Body of pancreas (tissue), 4 donors: ENCODE measurements at regions not wholly inside any gene's neighbourhood (a gene's known extent, or its start where the extent isn't known, plus 50 kb on each side); places are given as distances from the start of the nearest gene placed in this dataset.

Experiments
- ATAC-seq: fragments of 150-250 bp; one replicate; pipeline ENCODE4 v1.9.1; 2016
- DNase-seq, 4 donors: peaks; one replicate each; pipeline ENCODE4 v3.0.0-alpha.2; 2019
- H3K27ac ChIP-seq, 4 donors: fragments of 200-600 bp; sonication (generic); 1 replicate in 3 of 4; 2 replicates in 1 of 4; pipeline versions ENCODE4 v1.5.1 to v1.6.1; 2016 to 2019; ENCODE audit warnings: mild to moderate bottlenecking in 1 of 4, mixed read lengths in 1 of 4, moderate library complexity in 1 of 4
- H3K27me3 ChIP-seq, 2 donors: fragments of 200-600 bp; sonication (generic); one replicate each; pipeline ENCODE4 v1.6.0; 2016; ENCODE audit warnings: mild to moderate bottlenecking in 1 of 2
- H3K36me3 ChIP-seq, 2 donors: fragments of 200-600 bp; sonication (generic); replicated peaks in 1 of 2; 2 replicates each; pipeline ENCODE4 v1.5.1; 2016; ENCODE audit warnings: low read depth in 2 of 2; ENCODE audit not compliant: insufficient read depth in 1 of 2
- H3K4me1 ChIP-seq: fragments of 200-600 bp; sonication (generic); one replicate; pipeline ENCODE4 v1.6.0; 2016
- H3K4me3 ChIP-seq, 2 donors: fragments of 200-600 bp; sonication (generic); 1 replicate in 1 of 2; 2 replicates in 1 of 2; pipeline ENCODE4 v1.5.1; 2016 to 2019
- H3K9me3 ChIP-seq, 3 donors: fragments of 200-600 bp; sonication (generic); 1 replicate in 2 of 3; 2 replicates in 1 of 3; pipeline ENCODE4 v1.5.1; 2016
- CTCF ChIP-seq, 7 experiments: fragments of 450-650 bp in 4 of 7; fragments of 200-600 bp in 3 of 7; sonication (generic) in 3 of 7; IDR thresholded peaks; one replicate each; pipeline ENCODE4 v1.5.1; 2016 to 2019; ENCODE audit warnings: antibody characterized with exemption in 7 of 7
- POLR2A ChIP-seq, 3 donors: fragments of 450-650 bp; IDR thresholded peaks; one replicate each; pipeline ENCODE4 v1.6.1; 2016; ENCODE audit warnings: antibody characterized with exemption in 3 of 3, mild to moderate bottlenecking in 2 of 3
- WGBS, 2 donors: methylation state at CpG; one replicate each; pipeline ENCODE4 v1.1.5; 2017; 5-methylcytosine and 5-hydroxymethylcytosine counted together
- intact Hi-C: fragments of 100-400 bp; cut with DNase I; formaldehyde crosslinking; loops from one replicate; pipeline ENCODE4 v1.15.1; 2023

GRCh38 chr22:48629631-48630432 lies 1197.8 kb downstream of the BRD1 start:
- Histone ChIP-seq H3K9me3 (no peaks in the 10 kb centered on the region), H3K36me3 (no peaks in the 10 kb centered on the region), H3K4me3 (no peak overlapping the region), H3K4me1 (no peaks in the 10 kb centered on the region), H3K27ac (no peak overlapping the region), H3K27me3 (no peaks in the 10 kb centered on the region)
- ATAC-seq (no peak), DNase-seq (no peak)
- intact Hi-C loops, result no loop called here
- TF ChIP-seq POLR2A (IDR thresholded peaks at IDR 0.05), result no peak
- TF ChIP-seq CTCF (IDR thresholded peaks at IDR 0.05), result no peak
- 43 to 76% methylated on average over 6 to 21 of the region's 21 CpGs for WGBS, 2 donors

GRCh38 chr22:48628891-48629543 lies 1198.7 kb downstream of the BRD1 start:
- TF ChIP-seq POLR2A (IDR thresholded peaks at IDR 0.05), result no peak
- TF ChIP-seq CTCF (IDR thresholded peaks at IDR 0.05), result no peak
- Histone ChIP-seq H3K4me1 (no peaks in the 10 kb centered on the region), H3K9me3 (no peaks in the 10 kb centered on the region), H3K4me3 (no peak overlapping the region), H3K36me3 (no peaks in the 10 kb centered on the region), H3K27ac (no peak overlapping the region), H3K27me3 (no peaks in the 10 kb centered on the region)
- intact Hi-C loops, result no loop called here
- no peak for DNase-seq
- ATAC-seq, result no peak
- WGBS, 2 donors, result 56 to 68% methylated on average over 5 to 23 of the region's 23 CpGs

- ATAC-seq (no peak), DNase-seq (no peak)
- Histone ChIP-seq H3K36me3 (no peaks in the 10 kb centered on the region), H3K27ac (no peak overlapping the region), H3K27me3 (no peaks in the 10 kb centered on the region), H3K9me3 (no peaks in the 10 kb centered on the region), H3K4me3 (no peak overlapping the region), H3K4me1 (no peaks in the 10 kb centered on the region)
- TF ChIP-seq CTCF (IDR thresholded peaks at IDR 0.05) (no peak), POLR2A (IDR thresholded peaks at IDR 0.05) (no peak)
- intact Hi-C loops, result no loop called here
- WGBS, 2 donors, result 78 to 86% methylated on average over 6 to 12 of the region's 12 CpGs
Observed at GRCh38 chr22:48627966-48628365, 1199.7 kb downstream of the BRD1 start.

GRCh38 chr22:48627203-48627602 lies 1200.5 kb downstream of the BRD1 start:
- H3K36me3 ChIP-seq, result no peaks in the 10 kb centered on the region
- H3K4me1 ChIP-seq, result no peaks in the 10 kb centered on the region
- H3K27me3 ChIP-seq, result no peaks in the 10 kb centered on the region
- no peak for DNase-seq
- TF ChIP-seq CTCF (IDR thresholded peaks at IDR 0.05), result no peak
- no peak for TF ChIP-seq POLR2A (IDR thresholded peaks at IDR 0.05)
- WGBS, 2 donors, result 50 to 80% methylated on average over 1 to 17 of the region's 17 CpGs
- intact Hi-C loops, result no loop called here
- ATAC-seq, result no peak
- no peak overlapping the region for H3K27ac ChIP-seq
- no peaks in the 10 kb centered on the region for H3K9me3 ChIP-seq
- no peak overlapping the region for H3K4me3 ChIP-seq
